Keratinocyte (primary cell): ENCODE measurements at regions not wholly inside any gene's neighbourhood (a gene's known extent, or its start where the extent isn't known, plus 50 kb on each side); places are given as distances from the start of the nearest gene placed in this dataset.

Experiments used
- DNase-seq: peaks from one replicate; pipeline ENCODE4 v3.0.0-alpha.2; 2011; ENCODE audit warnings: low read depth, missing footprints, low spot score
- FAIRE-seq: peaks from 2 replicates; lab custom pipeline; 2011; peaks lifted over from hg19 to GRCh38; lab: Jason Lieb, UNC
- H2AFZ ChIP-seq: 2 replicates; pipeline ENCODE4 v1.6.0; 2012; ENCODE audit warnings: low read length, control low read depth, inconsistent platforms; ENCODE audit not compliant: control insufficient read depth
- H3K27ac ChIP-seq: 2 replicates; pipeline ENCODE4 v1.5.1; 2011; ENCODE audit warnings: low read length; ENCODE audit not compliant: control insufficient read depth, insufficient read depth
- H3K27me3 ChIP-seq: 3 replicates; pipeline ENCODE4 v1.6.0; 2011; ENCODE audit warnings: low read length; ENCODE audit not compliant: control insufficient read depth, insufficient read depth; ENCODE audit errors: extremely low read depth
- H3K36me3 ChIP-seq, 2 experiments: 2 replicates in 1 of 2; 3 replicates in 1 of 2; pipeline ENCODE4 v1.5.1; 2011; ENCODE audit warnings: low read length in 2 of 2, mild to moderate bottlenecking in 1 of 2; ENCODE audit not compliant: control insufficient read depth in 2 of 2, insufficient read depth in 2 of 2; ENCODE audit errors: extremely low read depth in 1 of 2
- H3K4me1 ChIP-seq: 3 replicates; pipeline ENCODE4 v1.5.1; 2011; ENCODE audit warnings: low read length; ENCODE audit not compliant: control insufficient read depth, insufficient read depth; ENCODE audit errors: extremely low read depth
- H3K4me2 ChIP-seq: 3 replicates; pipeline ENCODE4 v1.6.0; 2011; ENCODE audit warnings: low read depth, low read length; ENCODE audit not compliant: control insufficient read depth, insufficient read depth; ENCODE audit errors: extremely low read depth
- H3K4me3 ChIP-seq, 3 experiments: fragments of 200-600 bp in 1 of 3; sonication (generic) in 1 of 3; 2 replicates in 2 of 3; 3 replicates in 1 of 3; pipeline ENCODE4 v1.5.1; 2011 to 2016; ENCODE audit warnings: low read length in 3 of 3, mild to moderate bottlenecking in 3 of 3, control low read depth in 2 of 3, inconsistent platforms in 1 of 3, low read depth in 1 of 3, mixed read lengths in 1 of 3, mixed run types in 1 of 3, moderate library complexity in 1 of 3; ENCODE audit not compliant: control insufficient read depth in 2 of 3, insufficient read depth in 2 of 3; ENCODE audit errors: extremely low read depth in 1 of 3
- H3K79me2 ChIP-seq: 2 replicates; pipeline ENCODE4 v1.6.0; 2012; ENCODE audit warnings: low read length; ENCODE audit not compliant: control insufficient read depth, insufficient read depth
- H3K9ac ChIP-seq: 3 replicates; pipeline ENCODE4 v1.6.0; 2011; ENCODE audit warnings: low read length; ENCODE audit not compliant: control insufficient read depth, insufficient read depth; ENCODE audit errors: extremely low read depth
- H3K9me1 ChIP-seq: 3 replicates; pipeline ENCODE4 v1.6.0; 2011; ENCODE audit warnings: low read length; ENCODE audit not compliant: control insufficient read depth, insufficient read depth; ENCODE audit errors: extremely low read depth
- H3K9me3 ChIP-seq: 2 replicates; pipeline ENCODE4 v1.5.1; 2012; ENCODE audit warnings: low read depth, low read length; ENCODE audit not compliant: control insufficient read depth
- H4K20me1 ChIP-seq: 3 replicates; pipeline ENCODE4 v1.6.0; 2011; ENCODE audit warnings: low read length; ENCODE audit not compliant: control insufficient read depth, insufficient read depth; ENCODE audit errors: extremely low read depth
- CTCF ChIP-seq, 3 experiments: IDR thresholded peaks in 1 of 3; conservative IDR thresholded peaks in 1 of 3; optimal IDR thresholded peaks in 1 of 3; 2 replicates in 2 of 3; 3 replicates in 1 of 3; pipeline versions ENCODE3 to v1.5.1; 2011; ENCODE audit warnings: low read length in 3 of 3, mild to moderate bottlenecking in 3 of 3, moderate library complexity in 2 of 3, control low read depth in 1 of 3, inconsistent platforms in 1 of 3; ENCODE audit not compliant: insufficient read depth in 2 of 3; ENCODE audit errors: extremely low read depth in 1 of 3
- EZH2 ChIP-seq: IDR thresholded peaks from one replicate; pipeline ENCODE4 v1.6.1; 2012; ENCODE audit warnings: inconsistent platforms, mild to moderate bottlenecking, low read length, moderate library complexity
- dilution Hi-C: fragments of 300-500 bp; cut with MboI; formaldehyde crosslinking; loops from one replicate; pipeline ENCODE4 v1.7.0; 2020; ENCODE audit warnings: low sequenced_read_pairs; ENCODE audit not compliant: extremely low pct_ligation_motif_present

GRCh38 chrX:20500171-20500865 lies 233.6 kb upstream of the RPS6KA3 start:
- H3K4me3 ChIP-seq = no peak overlapping the region
- peak; percentile 5 for FAIRE-seq
- no peaks in the 10 kb centered on the region for H3K9me1 ChIP-seq
- H4K20me1 ChIP-seq = no peaks in the 10 kb centered on the region
- H3K4me2 ChIP-seq = no peak overlapping the region
- H3K9me3 ChIP-seq = no peaks in the 10 kb centered on the region
- no peaks in the 10 kb centered on the region for H3K4me1 ChIP-seq
- TF ChIP-seq EZH2 = no peak
- TF ChIP-seq CTCF (optimal IDR thresholded peaks at IDR 0.05 in 1 of 3, IDR thresholded peaks at IDR 0.05 in 1 of 3, conservative IDR thresholded peaks at IDR 0.05 in 1 of 3; ENCODE audit: extremely low read depth in 1 of 3, insufficient read depth in 2 of 3, low read length in 3 of 3) = no peak
- DNase-seq = no peak
- no peak overlapping the region for H3K27ac ChIP-seq
- no peaks in the 10 kb centered on the region for H3K79me2 ChIP-seq
- no peak overlapping the region for H3K9ac ChIP-seq
- no peaks in the 10 kb centered on the region for H3K27me3 ChIP-seq
- no peaks in the 10 kb centered on the region for H3K36me3 ChIP-seq
- H2AFZ ChIP-seq = no peak overlapping the region
- dilution Hi-C loops = no loop called here

GRCh38 chrX:20499763-20500162 lies 233.1 kb upstream of the RPS6KA3 start:
- TF ChIP-seq EZH2 (no peak), CTCF (optimal IDR thresholded peaks at IDR 0.05 in 1 of 3, IDR thresholded peaks at IDR 0.05 in 1 of 3, conservative IDR thresholded peaks at IDR 0.05 in 1 of 3; ENCODE audit: extremely low read depth in 1 of 3, insufficient read depth in 2 of 3, low read length in 3 of 3) (no peak)
- Histone ChIP-seq H3K9ac (no peak overlapping the region), H3K9me3 (no peaks in the 10 kb centered on the region), H3K4me1 (no peaks in the 10 kb centered on the region), H3K27me3 (no peaks in the 10 kb centered on the region), H3K27ac (no peak overlapping the region), H4K20me1 (no peaks in the 10 kb centered on the region), H3K36me3 (no peaks in the 10 kb centered on the region), H3K4me3 (no peak overlapping the region), H2AFZ (no peak overlapping the region), H3K4me2 (no peak overlapping the region), H3K79me2 (no peaks in the 10 kb centered on the region), H3K9me1 (no peaks in the 10 kb centered on the region)
- no peak for DNase-seq
- dilution Hi-C loops = no loop called here
- no peak for FAIRE-seq
